ENCODE measurements at regions not wholly inside any gene's neighbourhood (a gene's known extent, or its start where the extent isn't known, plus 50 kb on each side); places are given as distances from the start of the nearest gene placed in this dataset.

DNA sequence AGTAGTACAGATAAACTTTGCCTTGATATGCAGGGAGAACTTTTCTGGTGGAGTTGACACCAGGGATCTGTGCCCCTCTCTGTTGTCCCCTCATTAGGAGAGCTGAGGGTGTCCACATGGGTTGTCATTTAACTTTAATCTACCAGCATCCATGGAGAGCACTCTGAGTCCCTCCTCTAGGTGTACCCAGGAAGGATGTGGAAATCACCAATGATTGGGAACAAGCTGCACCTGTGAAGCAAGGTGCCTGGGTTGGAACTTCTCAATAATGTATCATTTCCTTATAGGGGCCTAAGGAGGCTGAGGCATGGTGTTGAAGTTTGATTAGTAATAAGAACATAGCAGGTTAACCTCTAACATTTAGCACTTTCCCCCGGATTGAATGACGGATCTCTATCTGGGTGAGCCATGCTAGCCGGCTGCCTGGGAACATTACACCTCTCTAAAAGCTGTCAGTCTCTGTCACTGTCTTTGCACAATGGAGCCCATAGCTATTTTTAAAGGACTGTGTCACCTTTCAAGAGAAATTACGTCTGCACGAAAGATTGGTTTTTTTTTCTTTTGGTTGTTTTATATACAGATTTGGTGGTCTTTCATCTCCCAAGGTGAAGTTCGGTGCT lies 239.3 kb downstream of the MAF start:
- Mint-ChIP-seq H3K36me3 (no peaks in the 10 kb centered on the region), H3K4me1 (peaks cover 18 to 28% (median 19%) of the 10 kb centered on the region in 3 donors), H3K27me3 (peaks cover 0 to 9% of the 10 kb centered on the region in 2 donors), H3K9me3 (peaks cover 0 to 5% (median 0%) of the 10 kb centered on the region in 3 donors), H3K27ac (no peak overlapping the region), H3K4me3 (no peak overlapping the region)
- Histone ChIP-seq H3K36me3 (ENCODE audit: control insufficient read depth in 2 of 2, extremely low read depth in 1 of 2, insufficient read depth in 1 of 2, low read length in 1 of 2) (no peaks in the 10 kb centered on the region), H3K27ac (ENCODE audit: low read length) (no peak overlapping the region), H3K4me1 (ENCODE audit: control insufficient read depth in 1 of 2, extremely low read depth in 1 of 2, insufficient read depth in 2 of 2, low read length in 2 of 2) (peaks cover 0 to 3% of the 10 kb centered on the region in 2 experiments), H3K27me3 (replicated peaks in 1 of 2; ENCODE audit: control insufficient read depth in 2 of 2, extremely low read depth in 1 of 2, insufficient read depth in 2 of 2, low read length in 1 of 2) (peaks cover 0 to 4% of the 10 kb centered on the region in 2 experiments), H3K9me3 (no peaks in the 10 kb centered on the region), H3K4me3 (ENCODE audit: control insufficient read depth in 1 of 2, extremely low read depth in 1 of 2, low read length in 1 of 2) (no peak overlapping the region)
- DNase-seq, result no peak
- ChIA-PET CTCF (no interaction called here), POLR2A (no interaction called here)
- WGBS (ENCODE audit: insufficient coverage), result no CpG with 5 or more reads among the region's 6 CpGs
- no peak for ATAC-seq (replicated peaks in 1 of 4)

DNA sequence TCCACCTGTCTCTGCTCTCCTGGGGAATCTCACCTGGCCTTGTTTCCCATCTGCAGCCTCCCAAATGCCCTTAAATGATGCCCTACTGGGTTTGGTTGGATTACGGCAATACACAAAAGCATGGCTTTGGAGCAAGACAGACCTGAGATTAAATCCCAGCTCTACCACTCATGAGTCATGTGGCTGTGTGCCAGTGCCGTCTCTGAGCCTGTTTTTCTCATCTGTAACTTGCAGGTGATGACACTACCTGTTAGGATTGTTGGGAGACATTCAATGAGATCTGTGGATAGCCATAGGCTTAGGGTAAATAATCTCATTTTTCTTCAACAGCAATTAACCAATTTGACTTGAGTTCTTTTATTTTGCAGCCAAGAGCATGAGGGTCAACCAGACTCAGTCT lies 240.3 kb downstream of the MAF start:
- peaks cover 0 to 3% of the 10 kb centered on the region in 2 experiments for H3K4me1 ChIP-seq (ENCODE audit: control insufficient read depth in 1 of 2, extremely low read depth in 1 of 2, insufficient read depth in 2 of 2, low read length in 2 of 2)
- peaks cover 0 to 2% (median 0%) of the 10 kb centered on the region in 3 donors for H3K9me3 Mint-ChIP-seq
- no peak overlapping the region for H3K27ac ChIP-seq (ENCODE audit: low read length)
- POLR2A ChIA-PET, result no interaction called here
- H3K27ac Mint-ChIP-seq, result no peak overlapping the region
- H3K27me3 ChIP-seq (replicated peaks in 1 of 2; ENCODE audit: control insufficient read depth in 2 of 2, extremely low read depth in 1 of 2, insufficient read depth in 2 of 2, low read length in 1 of 2), result peaks cover 0 to 4% of the 10 kb centered on the region in 2 experiments
- no peaks in the 10 kb centered on the region for H3K36me3 ChIP-seq (ENCODE audit: control insufficient read depth in 2 of 2, extremely low read depth in 1 of 2, insufficient read depth in 1 of 2, low read length in 1 of 2)
- no peak overlapping the region for H3K4me3 ChIP-seq (ENCODE audit: control insufficient read depth in 1 of 2, extremely low read depth in 1 of 2, low read length in 1 of 2)
- peaks cover 0 to 9% of the 10 kb centered on the region in 2 donors for H3K27me3 Mint-ChIP-seq
- CTCF ChIA-PET, result interaction anchor here in 1 of 2 donors (0.9 kb wide), 1 partner anchor 79 kb away, joined by 4 read pairs; no protein-coding TSS in a partner anchor
- H3K36me3 Mint-ChIP-seq, result no peaks in the 10 kb centered on the region
- no peaks in the 10 kb centered on the region for H3K9me3 ChIP-seq
- no peak for ATAC-seq (replicated peaks in 1 of 4)
- no peak overlapping the region for H3K4me3 Mint-ChIP-seq
- peaks cover 18 to 28% (median 19%) of the 10 kb centered on the region in 3 donors for H3K4me1 Mint-ChIP-seq
- WGBS (ENCODE audit: insufficient coverage), result no CpG with 5 or more reads among the region's 2 CpGs
- no peak for DNase-seq

DNA sequence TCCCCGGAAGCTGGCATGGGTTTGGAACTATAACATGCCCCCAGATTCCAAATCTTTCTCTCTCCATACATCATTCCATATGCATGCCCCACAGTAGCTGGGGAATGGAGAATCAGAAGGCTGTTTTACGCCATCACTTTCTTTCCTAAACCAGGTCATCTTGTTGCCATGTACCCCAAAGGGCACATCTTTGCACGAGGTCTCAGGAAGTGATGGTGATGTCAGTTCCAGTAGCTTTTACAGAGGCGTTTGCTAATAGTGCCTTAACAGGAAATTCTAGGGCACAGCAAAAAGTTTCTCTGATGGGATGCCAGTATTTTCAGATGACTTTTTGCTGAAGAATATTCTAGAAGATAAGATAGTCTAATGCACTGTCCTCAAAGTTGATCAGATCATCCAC lies 241.5 kb downstream of the MAF start:
- Mint-ChIP-seq H3K27me3 (peaks cover 0 to 7% of the 10 kb centered on the region in 2 donors), H3K4me1 (peaks cover 18 to 28% (median 19%) of the 10 kb centered on the region in 3 donors), H3K9me3 (no peaks in the 10 kb centered on the region), H3K27ac (peak overlapping the region in 1 of 2 donors; percentile 5), H3K36me3 (no peaks in the 10 kb centered on the region), H3K4me3 (no peak overlapping the region)
- CTCF ChIA-PET, result interaction anchor here (0.5 to 0.9 kb wide), 2 partner anchors 14 to 1535 kb away, joined by 3 read pairs; no protein-coding TSS in a partner anchor
- H3K9me3 ChIP-seq, result no peaks in the 10 kb centered on the region
- DNase-seq (no peak), ATAC-seq (replicated peaks in 1 of 4) (no peak)
- no peaks in the 10 kb centered on the region for H3K36me3 ChIP-seq (ENCODE audit: control insufficient read depth in 2 of 2, extremely low read depth in 1 of 2, insufficient read depth in 1 of 2, low read length in 1 of 2)
- H3K4me3 ChIP-seq (ENCODE audit: control insufficient read depth in 1 of 2, extremely low read depth in 1 of 2, low read length in 1 of 2), result no peak overlapping the region
- H3K27me3 ChIP-seq (replicated peaks in 1 of 2; ENCODE audit: control insufficient read depth in 2 of 2, extremely low read depth in 1 of 2, insufficient read depth in 2 of 2, low read length in 1 of 2), result peaks cover 0 to 4% of the 10 kb centered on the region in 2 experiments
- peaks cover 0 to 3% of the 10 kb centered on the region in 2 experiments for H3K4me1 ChIP-seq (ENCODE audit: control insufficient read depth in 1 of 2, extremely low read depth in 1 of 2, insufficient read depth in 2 of 2, low read length in 2 of 2)
- H3K27ac ChIP-seq (ENCODE audit: low read length), result no peak overlapping the region
- WGBS (ENCODE audit: insufficient coverage), result 35% methylated on average over 2 of the region's 4 CpGs
- POLR2A ChIA-PET, result no interaction called here

DNA sequence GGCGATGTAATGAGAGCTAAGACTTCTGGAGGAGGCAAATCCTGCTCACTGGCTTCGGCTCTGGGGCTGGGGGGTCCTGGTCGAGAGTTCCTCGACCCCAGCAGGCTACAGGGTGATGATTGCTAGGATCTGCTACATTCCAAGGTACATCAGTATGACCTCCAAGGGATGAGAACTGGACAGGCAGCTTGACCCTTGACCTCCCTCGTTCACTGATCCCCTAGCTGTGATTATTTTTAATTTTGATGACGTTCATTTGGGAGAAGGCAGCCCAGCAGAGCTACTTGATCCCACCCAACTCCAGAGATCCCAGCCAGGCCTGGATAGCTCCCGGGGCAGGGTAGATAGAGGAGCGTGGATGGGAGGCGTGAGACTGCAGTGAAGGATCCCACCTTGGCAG lies 242.3 kb downstream of the MAF start:
- ChIA-PET POLR2A (no interaction called here), CTCF (no interaction called here)
- Mint-ChIP-seq H3K9me3 (no peaks in the 10 kb centered on the region), H3K4me1 (peaks cover 12 to 23% (median 18%) of the 10 kb centered on the region in 3 donors), H3K27me3 (no peaks in the 10 kb centered on the region), H3K4me3 (no peak overlapping the region), H3K27ac (no peak overlapping the region), H3K36me3 (no peaks in the 10 kb centered on the region)
- H3K4me1 ChIP-seq (ENCODE audit: control insufficient read depth in 1 of 2, extremely low read depth in 1 of 2, insufficient read depth in 2 of 2, low read length in 2 of 2), result peaks cover 0 to 1% of the 10 kb centered on the region in 2 experiments
- H3K9me3 ChIP-seq, result no peaks in the 10 kb centered on the region
- H3K4me3 ChIP-seq (ENCODE audit: control insufficient read depth in 1 of 2, extremely low read depth in 1 of 2, low read length in 1 of 2), result no peak overlapping the region
- ATAC-seq (replicated peaks in 1 of 4) (no peak), DNase-seq (no peak)
- WGBS (ENCODE audit: insufficient coverage), result 100% methylated on average over 2 of the region's 9 CpGs
- no peaks in the 10 kb centered on the region for H3K36me3 ChIP-seq (ENCODE audit: control insufficient read depth in 2 of 2, extremely low read depth in 1 of 2, insufficient read depth in 1 of 2, low read length in 1 of 2)
- H3K27me3 ChIP-seq (replicated peaks in 1 of 2; ENCODE audit: control insufficient read depth in 2 of 2, extremely low read depth in 1 of 2, insufficient read depth in 2 of 2, low read length in 1 of 2), result peaks cover 0 to 4% of the 10 kb centered on the region in 2 experiments
- H3K27ac ChIP-seq (ENCODE audit: low read length), result no peak overlapping the region

DNA sequence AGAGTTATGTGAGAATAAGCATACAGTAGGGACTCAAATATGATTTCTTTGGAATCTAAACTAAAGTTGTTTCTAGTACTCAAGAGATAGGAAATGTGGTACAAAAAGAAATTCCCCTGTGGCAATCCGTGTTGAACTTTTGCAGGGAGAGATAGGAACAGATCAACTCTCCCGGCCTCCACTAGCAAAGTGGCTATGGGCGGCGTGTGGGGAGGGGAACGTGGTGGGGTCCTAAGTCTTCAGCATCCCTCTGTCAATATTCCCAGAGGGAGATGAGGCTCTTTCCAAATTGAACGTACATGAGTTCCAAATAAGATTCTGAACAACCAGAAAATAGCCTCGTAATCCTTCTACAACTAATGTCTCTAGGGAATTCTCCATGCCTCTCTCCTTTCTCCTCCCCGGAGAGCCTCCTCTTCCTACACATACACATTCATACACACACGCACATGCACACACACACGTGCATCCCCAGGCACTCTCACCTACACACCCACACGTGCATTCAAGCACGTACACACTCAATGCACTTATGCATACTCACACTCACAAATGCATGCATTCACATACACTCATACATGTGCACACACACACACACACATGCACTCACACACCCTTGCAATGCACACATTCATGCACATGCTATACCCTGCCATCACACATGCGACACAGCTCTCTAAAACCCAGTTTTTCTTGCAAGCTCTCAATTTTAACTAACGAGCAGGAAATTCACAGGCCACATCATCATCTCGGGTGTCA lies 244.8 kb downstream of the MAF start:
- H3K4me3 Mint-ChIP-seq, result no peak overlapping the region
- H3K27me3 Mint-ChIP-seq, result no peaks in the 10 kb centered on the region
- H3K27ac Mint-ChIP-seq, result no peak overlapping the region
- Histone ChIP-seq H3K4me3 (ENCODE audit: control insufficient read depth in 1 of 2, extremely low read depth in 1 of 2, low read length in 1 of 2) (no peak overlapping the region), H3K36me3 (ENCODE audit: control insufficient read depth in 2 of 2, extremely low read depth in 1 of 2, insufficient read depth in 1 of 2, low read length in 1 of 2) (no peaks in the 10 kb centered on the region), H3K27ac (ENCODE audit: low read length) (no peak overlapping the region), H3K4me1 (ENCODE audit: control insufficient read depth in 1 of 2, extremely low read depth in 1 of 2, insufficient read depth in 2 of 2, low read length in 2 of 2) (no peaks in the 10 kb centered on the region), H3K9me3 (no peaks in the 10 kb centered on the region), H3K27me3 (replicated peaks in 1 of 2; ENCODE audit: control insufficient read depth in 2 of 2, extremely low read depth in 1 of 2, insufficient read depth in 2 of 2, low read length in 1 of 2) (peaks cover 0 to 4% of the 10 kb centered on the region in 2 experiments)
- peaks cover 0 to 10% (median 9%) of the 10 kb centered on the region in 3 donors for H3K4me1 Mint-ChIP-seq
- DNase-seq (no peak), ATAC-seq (replicated peaks in 1 of 4) (no peak)
- 95% methylated on average over 15 of the region's 15 CpGs for WGBS (ENCODE audit: insufficient coverage)
- no peaks in the 10 kb centered on the region for H3K36me3 Mint-ChIP-seq
- ChIA-PET POLR2A (no interaction called here), CTCF (no interaction called here)
- no peaks in the 10 kb centered on the region for H3K9me3 Mint-ChIP-seq

DNA sequence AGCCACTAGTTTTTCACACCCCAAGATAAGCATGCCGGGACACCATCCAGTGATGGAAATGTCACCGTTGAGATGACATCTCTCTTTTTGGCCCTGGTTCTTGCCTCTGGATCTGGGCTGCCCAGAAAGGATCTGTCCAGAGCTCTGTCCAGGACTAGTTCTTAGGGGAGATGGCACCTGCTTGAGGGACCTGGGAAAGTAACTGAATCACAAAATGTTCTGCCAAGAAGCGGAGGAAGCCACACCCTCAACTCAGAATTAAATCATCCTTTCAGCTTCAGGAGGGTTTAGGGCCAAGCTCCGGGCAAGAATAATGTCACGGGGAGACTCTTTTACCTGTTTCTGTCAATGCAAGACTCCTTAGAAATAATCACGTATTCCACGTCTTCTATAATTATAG lies 248.6 kb downstream of the MAF start:
- Mint-ChIP-seq H3K27ac (no peak overlapping the region), H3K9me3 (no peaks in the 10 kb centered on the region), H3K4me3 (no peak overlapping the region), H3K27me3 (peaks cover 0 to 4% of the 10 kb centered on the region in 2 donors), H3K4me1 (no peaks in the 10 kb centered on the region), H3K36me3 (no peaks in the 10 kb centered on the region)
- DNase-seq (no peak), ATAC-seq (replicated peaks in 1 of 4) (no peak)
- ChIA-PET CTCF (no interaction called here), POLR2A (interaction anchor here in 1 of 2 donors (0.5 kb wide), 1 partner anchor 212 kb away, joined by 5 read pairs; no protein-coding TSS in a partner anchor)
- Histone ChIP-seq H3K4me3 (ENCODE audit: control insufficient read depth in 1 of 2, extremely low read depth in 1 of 2, low read length in 1 of 2) (no peak overlapping the region), H3K27ac (ENCODE audit: low read length) (no peak overlapping the region), H3K27me3 (replicated peaks in 1 of 2; ENCODE audit: control insufficient read depth in 2 of 2, extremely low read depth in 1 of 2, insufficient read depth in 2 of 2, low read length in 1 of 2) (no peaks in the 10 kb centered on the region), H3K9me3 (no peaks in the 10 kb centered on the region), H3K4me1 (ENCODE audit: control insufficient read depth in 1 of 2, extremely low read depth in 1 of 2, insufficient read depth in 2 of 2, low read length in 2 of 2) (no peaks in the 10 kb centered on the region), H3K36me3 (ENCODE audit: control insufficient read depth in 2 of 2, extremely low read depth in 1 of 2, insufficient read depth in 1 of 2, low read length in 1 of 2) (no peaks in the 10 kb centered on the region)
- WGBS (ENCODE audit: insufficient coverage), result 96% methylated on average over 4 of the region's 7 CpGs
